GM23338 (cell line): ENCODE measurements at regions not wholly inside any gene's neighbourhood (a gene's known extent, or its start where the extent isn't known, plus 50 kb on each side); places are given as distances from the start of the nearest gene placed in this dataset.
"Not testable (repeated sequence)": the region's sequence is repeated elsewhere in the genome, so short reads cannot be mapped to it uniquely, and the experiment has no call there.

Source experiments
- ATAC-seq: fragments of 200-7000 bp; cut with Tn5 transposase; 3 replicates; pipeline ENCODE4 v1.9.1; 2020
- DNase-seq: peaks from one replicate; pipeline ENCODE4 v3.0.0-alpha.2; 2015; ENCODE audit warnings: low spot score
- H2AFZ ChIP-seq: fragments of 200-600 bp; sonication (generic); 2 replicates; pipeline ENCODE4 v1.8.0; 2016; ENCODE audit warnings: antibody characterized with exemption, mild to moderate bottlenecking, moderate library complexity
- H3F3A ChIP-seq: fragments of 200-600 bp; sonication (generic); replicated peaks from 2 replicates; pipeline ENCODE4 v1.8.0; 2017; ENCODE audit warnings: antibody characterized with exemption, mixed run types, low read depth
- H3K27ac ChIP-seq: fragments of 200-600 bp; sonication (generic); 2 replicates; pipeline ENCODE4 v1.6.1; 2016; ENCODE audit warnings: low read depth
- H3K27me3 ChIP-seq: fragments of 200-600 bp; sonication (generic); 2 replicates; pipeline ENCODE4 v1.8.0; 2016; ENCODE audit warnings: mild to moderate bottlenecking, mixed run types, moderate library complexity; ENCODE audit not compliant: insufficient read depth
- H3K36me3 ChIP-seq: fragments of 200-600 bp; sonication (generic); 2 replicates; pipeline ENCODE4 v1.8.0; 2016; ENCODE audit warnings: mild to moderate bottlenecking; ENCODE audit not compliant: insufficient read depth
- H3K4me1 ChIP-seq: fragments of 200-600 bp; sonication (generic); 2 replicates; pipeline ENCODE4 v1.8.0; 2016; ENCODE audit warnings: mild to moderate bottlenecking, moderate library complexity; ENCODE audit not compliant: insufficient read depth
- H3K4me2 ChIP-seq: fragments of 200-600 bp; sonication (generic); 2 replicates; pipeline ENCODE4 v1.7.1; 2017; ENCODE audit warnings: mixed run types
- H3K4me3 ChIP-seq: fragments of 200-600 bp; sonication (generic); 2 replicates; pipeline ENCODE4 v1.6.1; 2016; ENCODE audit warnings: mixed run types
- H3K79me2 ChIP-seq: fragments of 200-600 bp; sonication (generic); replicated peaks from 2 replicates; pipeline ENCODE4 v1.8.0; 2017; ENCODE audit warnings: mild to moderate bottlenecking; ENCODE audit not compliant: insufficient read depth
- H3K9me2 ChIP-seq: fragments of 200-600 bp; sonication (generic); 2 replicates; pipeline ENCODE4 v1.8.0; 2017; ENCODE audit not compliant: insufficient read depth
- H4K20me1 ChIP-seq: fragments of 200-600 bp; sonication (generic); replicated peaks from 2 replicates; pipeline ENCODE4 v1.8.0; 2017; ENCODE audit warnings: mild to moderate bottlenecking; ENCODE audit not compliant: insufficient read depth
- H3K27ac Mint-ChIP-seq: 2 replicates; pipeline ENCODE4 v1.8.0; 2020; ENCODE audit warnings: inconsistent platforms, mild to moderate bottlenecking, moderate library complexity, mixed read lengths
- H3K27me3 Mint-ChIP-seq: 3 replicates; pipeline ENCODE4 v1.8.0; 2022; ENCODE audit warnings: low read depth, mild to moderate bottlenecking, moderate library complexity, mixed read lengths, inconsistent platforms; ENCODE audit not compliant: insufficient read depth, poor library complexity
- H3K36me3 Mint-ChIP-seq: 3 replicates; pipeline ENCODE4 v1.8.0; 2021; ENCODE audit warnings: low read depth, mild to moderate bottlenecking, inconsistent platforms, moderate library complexity, mixed read lengths
- H3K4me1 Mint-ChIP-seq: 3 replicates; pipeline ENCODE4 v1.8.0; 2020; ENCODE audit warnings: mild to moderate bottlenecking, inconsistent platforms, mixed read lengths
- H3K4me3 Mint-ChIP-seq: 3 replicates; pipeline ENCODE4 v1.8.0; 2021; ENCODE audit warnings: moderate library complexity, mild to moderate bottlenecking, inconsistent platforms, mixed read lengths
- H3K9me3 Mint-ChIP-seq: 3 replicates; pipeline ENCODE4 v1.8.0; 2020; ENCODE audit warnings: moderate library complexity, mild to moderate bottlenecking, inconsistent platforms, mixed read lengths
- CREB1 ChIP-seq: fragments of 250-450 bp; sonication (Bioruptor Pico); IDR thresholded peaks from 2 replicates; pipeline ENCODE4 v1.5.0; 2020; ENCODE audit warnings: low read depth, mild to moderate bottlenecking, moderate library complexity
- EZH2 ChIP-seq: fragments of 200-600 bp; sonication (generic); IDR thresholded peaks from one replicate; pipeline ENCODE4 v1.8.0; 2017; ENCODE audit warnings: antibody characterized with exemption, mild to moderate bottlenecking, low read depth; ENCODE audit not compliant: unreplicated experiment
- JUNB ChIP-seq: IDR thresholded peaks from one replicate; pipeline ENCODE4 v1.6.1; 2016; ENCODE audit warnings: antibody characterized with exemption; ENCODE audit not compliant: unreplicated experiment
- POLR2AphosphoS5 ChIP-seq: IDR thresholded peaks from 2 replicates; pipeline ENCODE4 v1.6.1; 2016; ENCODE audit warnings: antibody characterized with exemption, low read depth
- ZNF114 ChIP-seq: fragments of 250-450 bp; sonication (Bioruptor Pico); IDR thresholded peaks from 2 replicates; pipeline ENCODE4 v1.5.0; 2020; ENCODE audit warnings: mild to moderate bottlenecking, moderate library complexity
- ZNF331 ChIP-seq: fragments of 250-450 bp; sonication (Bioruptor Pico); IDR thresholded peaks from 2 replicates; pipeline ENCODE4 v1.5.0; 2020; ENCODE audit warnings: low read depth, mild to moderate bottlenecking, moderate library complexity
- TF ChIP-seq, protein P1 (sequence below): IDR thresholded peaks from one replicate; pipeline ENCODE4 v1.6.1; 2018; ENCODE audit warnings: antibody characterized with exemption; ENCODE audit not compliant: unreplicated experiment
- TF ChIP-seq, protein P2 (sequence below): IDR thresholded peaks from 2 replicates; pipeline ENCODE4 v1.6.1; 2016; ENCODE audit warnings: antibody characterized with exemption
- TF ChIP-seq, protein P3 (sequence below), 2 experiments: fragments of 200-600 bp in 1 of 2; sonication (generic) in 1 of 2; conservative IDR thresholded peaks; 2 replicates each; pipeline versions ENCODE4 v1.5.1 to v1.6.1; 2016 to 2017; ENCODE audit warnings: antibody characterized with exemption in 2 of 2, low read depth in 2 of 2, mild to moderate bottlenecking in 2 of 2, moderate library complexity in 1 of 2

DNA sequence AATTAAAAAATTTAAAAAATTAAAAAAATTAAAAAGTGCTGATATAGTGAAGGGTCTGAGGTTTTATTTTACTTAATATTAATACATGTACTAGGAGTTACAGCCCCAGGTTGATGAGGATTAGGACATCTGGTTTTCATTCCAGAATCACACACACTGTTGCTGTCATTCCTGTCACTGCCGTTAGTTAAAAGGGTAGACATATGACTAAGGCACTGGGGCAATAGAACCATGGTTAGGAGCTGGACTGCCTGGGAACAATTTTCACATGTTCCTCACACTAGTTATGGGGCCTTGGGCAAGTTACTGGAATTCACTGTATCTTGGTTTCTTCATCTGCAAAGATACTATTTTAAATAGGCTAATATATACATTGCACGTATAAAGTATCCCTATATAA lies 191.8 kb upstream of the DPYD start:
- Mint-ChIP-seq H3K27me3 (no peaks in the 10 kb centered on the region), H3K4me3 (no peak overlapping the region), H3K36me3 (peaks cover 7% of the 10 kb centered on the region; the same call in 2 of the 3 replicates), H3K4me1 (no peaks in the 10 kb centered on the region), H3K9me3 (peaks cover 7% of the 10 kb centered on the region), H3K27ac (no peak overlapping the region)
- H3K4me1 ChIP-seq, result no peaks in the 10 kb centered on the region
- H3K36me3 ChIP-seq, result no peaks in the 10 kb centered on the region
- no peaks in the 10 kb centered on the region for H4K20me1 ChIP-seq
- no peak overlapping the region for H3K4me3 ChIP-seq
- H2AFZ ChIP-seq, result no peak overlapping the region
- H3K4me2 ChIP-seq, result no peak overlapping the region
- DNase-seq, result no peak
- H3F3A ChIP-seq, result no peaks in the 10 kb centered on the region
- no peak for TF ChIP-seq CREB1 (CRISPR knock-in tag)
- no peak for TF ChIP-seq JUNB
- TF ChIP-seq, protein P1, sequence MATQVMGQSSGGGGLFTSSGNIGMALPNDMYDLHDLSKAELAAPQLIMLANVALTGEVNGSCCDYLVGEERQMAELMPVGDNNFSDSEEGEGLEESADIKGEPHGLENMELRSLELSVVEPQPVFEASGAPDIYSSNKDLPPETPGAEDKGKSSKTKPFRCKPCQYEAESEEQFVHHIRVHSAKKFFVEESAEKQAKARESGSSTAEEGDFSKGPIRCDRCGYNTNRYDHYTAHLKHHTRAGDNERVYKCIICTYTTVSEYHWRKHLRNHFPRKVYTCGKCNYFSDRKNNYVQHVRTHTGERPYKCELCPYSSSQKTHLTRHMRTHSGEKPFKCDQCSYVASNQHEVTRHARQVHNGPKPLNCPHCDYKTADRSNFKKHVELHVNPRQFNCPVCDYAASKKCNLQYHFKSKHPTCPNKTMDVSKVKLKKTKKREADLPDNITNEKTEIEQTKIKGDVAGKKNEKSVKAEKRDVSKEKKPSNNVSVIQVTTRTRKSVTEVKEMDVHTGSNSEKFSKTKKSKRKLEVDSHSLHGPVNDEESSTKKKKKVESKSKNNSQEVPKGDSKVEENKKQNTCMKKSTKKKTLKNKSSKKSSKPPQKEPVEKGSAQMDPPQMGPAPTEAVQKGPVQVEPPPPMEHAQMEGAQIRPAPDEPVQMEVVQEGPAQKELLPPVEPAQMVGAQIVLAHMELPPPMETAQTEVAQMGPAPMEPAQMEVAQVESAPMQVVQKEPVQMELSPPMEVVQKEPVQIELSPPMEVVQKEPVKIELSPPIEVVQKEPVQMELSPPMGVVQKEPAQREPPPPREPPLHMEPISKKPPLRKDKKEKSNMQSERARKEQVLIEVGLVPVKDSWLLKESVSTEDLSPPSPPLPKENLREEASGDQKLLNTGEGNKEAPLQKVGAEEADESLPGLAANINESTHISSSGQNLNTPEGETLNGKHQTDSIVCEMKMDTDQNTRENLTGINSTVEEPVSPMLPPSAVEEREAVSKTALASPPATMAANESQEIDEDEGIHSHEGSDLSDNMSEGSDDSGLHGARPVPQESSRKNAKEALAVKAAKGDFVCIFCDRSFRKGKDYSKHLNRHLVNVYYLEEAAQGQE, result no peak
- TF ChIP-seq EZH2, result no peak
- no peak for TF ChIP-seq ZNF331
- TF ChIP-seq, protein P2, sequence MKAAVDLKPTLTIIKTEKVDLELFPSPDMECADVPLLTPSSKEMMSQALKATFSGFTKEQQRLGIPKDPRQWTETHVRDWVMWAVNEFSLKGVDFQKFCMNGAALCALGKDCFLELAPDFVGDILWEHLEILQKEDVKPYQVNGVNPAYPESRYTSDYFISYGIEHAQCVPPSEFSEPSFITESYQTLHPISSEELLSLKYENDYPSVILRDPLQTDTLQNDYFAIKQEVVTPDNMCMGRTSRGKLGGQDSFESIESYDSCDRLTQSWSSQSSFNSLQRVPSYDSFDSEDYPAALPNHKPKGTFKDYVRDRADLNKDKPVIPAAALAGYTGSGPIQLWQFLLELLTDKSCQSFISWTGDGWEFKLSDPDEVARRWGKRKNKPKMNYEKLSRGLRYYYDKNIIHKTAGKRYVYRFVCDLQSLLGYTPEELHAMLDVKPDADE, result no peak
- TF ChIP-seq POLR2AphosphoS5, result no peak
- no peaks in the 10 kb centered on the region for H3K79me2 ChIP-seq
- H3K27ac ChIP-seq, result no peak overlapping the region
- no peaks in the 10 kb centered on the region for H3K9me2 ChIP-seq
- no peaks in the 10 kb centered on the region for H3K27me3 ChIP-seq
- no peak for ATAC-seq

DNA sequence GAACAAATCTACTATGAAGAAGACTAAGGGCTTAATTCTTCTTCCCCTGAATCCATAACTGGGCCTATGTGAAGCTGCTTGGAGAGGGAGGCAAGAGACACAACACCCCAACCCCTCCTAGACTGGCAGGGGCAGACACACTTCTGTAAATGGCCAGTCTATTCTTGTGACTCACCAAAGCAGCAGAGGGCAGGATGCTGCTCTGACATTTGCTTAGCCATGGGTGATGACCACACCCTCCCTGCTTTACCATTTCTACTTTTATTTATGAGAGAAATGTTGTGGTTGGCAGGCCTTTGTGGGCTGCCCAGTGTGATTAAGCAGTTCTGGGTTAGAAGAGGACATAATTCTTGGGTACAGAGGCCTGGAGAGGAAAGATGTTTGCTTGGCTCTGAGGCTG lies 189.8 kb upstream of the DPYD start:
- H3K4me1 ChIP-seq, result no peaks in the 10 kb centered on the region
- no peak for TF ChIP-seq ZNF114 (CRISPR knock-in tag)
- TF ChIP-seq, protein P3, sequence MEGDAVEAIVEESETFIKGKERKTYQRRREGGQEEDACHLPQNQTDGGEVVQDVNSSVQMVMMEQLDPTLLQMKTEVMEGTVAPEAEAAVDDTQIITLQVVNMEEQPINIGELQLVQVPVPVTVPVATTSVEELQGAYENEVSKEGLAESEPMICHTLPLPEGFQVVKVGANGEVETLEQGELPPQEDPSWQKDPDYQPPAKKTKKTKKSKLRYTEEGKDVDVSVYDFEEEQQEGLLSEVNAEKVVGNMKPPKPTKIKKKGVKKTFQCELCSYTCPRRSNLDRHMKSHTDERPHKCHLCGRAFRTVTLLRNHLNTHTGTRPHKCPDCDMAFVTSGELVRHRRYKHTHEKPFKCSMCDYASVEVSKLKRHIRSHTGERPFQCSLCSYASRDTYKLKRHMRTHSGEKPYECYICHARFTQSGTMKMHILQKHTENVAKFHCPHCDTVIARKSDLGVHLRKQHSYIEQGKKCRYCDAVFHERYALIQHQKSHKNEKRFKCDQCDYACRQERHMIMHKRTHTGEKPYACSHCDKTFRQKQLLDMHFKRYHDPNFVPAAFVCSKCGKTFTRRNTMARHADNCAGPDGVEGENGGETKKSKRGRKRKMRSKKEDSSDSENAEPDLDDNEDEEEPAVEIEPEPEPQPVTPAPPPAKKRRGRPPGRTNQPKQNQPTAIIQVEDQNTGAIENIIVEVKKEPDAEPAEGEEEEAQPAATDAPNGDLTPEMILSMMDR (conservative IDR thresholded peaks at IDR 0.05; ENCODE audit: low read depth in 2 of 2), result 0 out of 4 replicates have a peak, but pooled peaks of 1 of the 2 experiments have one; percentile 1
- H3K4me2 ChIP-seq, result no peak overlapping the region
- peaks cover 19% of the 10 kb centered on the region for H3K9me3 Mint-ChIP-seq
- ATAC-seq (no peak), DNase-seq (no peak)
- H3K4me3 Mint-ChIP-seq, result no peak overlapping the region
- H3K4me3 ChIP-seq, result no peak overlapping the region
- peaks cover 7% of the 10 kb centered on the region; the same call in 2 of the 3 replicates for H3K36me3 Mint-ChIP-seq
- no peaks in the 10 kb centered on the region for H3K27me3 ChIP-seq
- no peak overlapping the region for H3K27ac ChIP-seq
- no peaks in the 10 kb centered on the region for H3K79me2 ChIP-seq
- H3K27me3 Mint-ChIP-seq, result no peaks in the 10 kb centered on the region
- H2AFZ ChIP-seq, result no peak overlapping the region
- H3F3A ChIP-seq, result no peaks in the 10 kb centered on the region
- no peaks in the 10 kb centered on the region for H4K20me1 ChIP-seq
- H3K27ac Mint-ChIP-seq, result no peak overlapping the region
- H3K4me1 Mint-ChIP-seq, result no peaks in the 10 kb centered on the region
- H3K9me2 ChIP-seq, result no peaks in the 10 kb centered on the region
- H3K36me3 ChIP-seq, result no peaks in the 10 kb centered on the region

DNA sequence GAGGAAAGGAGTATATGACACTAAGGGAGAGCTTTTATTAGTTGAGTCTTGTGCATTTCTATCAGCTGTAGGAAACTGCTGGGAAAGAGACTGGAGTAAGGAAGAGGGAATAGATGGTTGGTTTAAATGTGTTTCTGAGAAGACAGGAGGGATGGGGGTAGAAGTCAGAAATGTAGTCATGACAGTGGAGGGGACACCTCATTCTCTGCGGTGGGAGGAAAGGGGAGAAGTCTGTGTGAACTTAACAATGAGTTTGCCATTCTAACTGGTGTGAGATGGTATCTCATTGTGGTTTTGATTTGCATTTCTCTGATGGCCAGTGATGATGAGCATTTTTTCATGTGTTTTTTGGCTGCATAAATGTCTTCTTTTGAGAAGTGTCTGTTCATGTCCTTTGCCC lies 187.5 kb upstream of the DPYD start:
- not testable (repeated sequence) for H3K4me1 Mint-ChIP-seq, H3K4me3 Mint-ChIP-seq, H3K36me3 Mint-ChIP-seq, H3K36me3 ChIP-seq, H3K27me3 Mint-ChIP-seq, H3F3A ChIP-seq, ATAC-seq, H3K4me3 ChIP-seq, H4K20me1 ChIP-seq, H3K4me1 ChIP-seq, H2AFZ ChIP-seq, H3K27me3 ChIP-seq, H3K9me2 ChIP-seq, H3K27ac ChIP-seq, DNase-seq, H3K27ac Mint-ChIP-seq, H3K79me2 ChIP-seq, H3K4me2 ChIP-seq
- peaks cover 19% of the 10 kb centered on the region for H3K9me3 Mint-ChIP-seq
